Esophagus muscularis mucosa (tissue), 4 donors: ENCODE measurements at regions not wholly inside any gene's neighbourhood (a gene's known extent, or its start where the extent isn't known, plus 50 kb on each side); places are given as distances from the start of the nearest gene placed in this dataset.

Experiments used
- CTCF ChIP-seq, 3 experiments: fragments of 200-600 bp in 2 of 3; fragments of 450-650 bp in 1 of 3; sonication (generic) in 2 of 3; IDR thresholded peaks; one replicate each; pipeline ENCODE4 v1.5.1; 2017 to 2019; ENCODE audit warnings: antibody characterized with exemption in 3 of 3, mild to moderate bottlenecking in 2 of 3, moderate library complexity in 1 of 3
- EP300 ChIP-seq: sonication (generic); formaldehyde crosslinking; IDR thresholded peaks from one replicate; pipeline ENCODE4 v1.6.1; 2017; ENCODE audit warnings: antibody characterized with exemption
- POLR2A ChIP-seq: fragments of 450-650 bp; IDR thresholded peaks from one replicate; pipeline ENCODE4 v1.6.1; 2017; ENCODE audit warnings: antibody characterized with exemption, moderate library complexity, mild to moderate bottlenecking, low read depth
- POLR2AphosphoS5 ChIP-seq, 2 donors: sonication (generic); formaldehyde crosslinking; IDR thresholded peaks; one replicate each; pipeline ENCODE4 v1.6.1; 2017; ENCODE audit warnings: antibody characterized with exemption in 2 of 2

- TF ChIP-seq POLR2A (no peak), CTCF (IDR thresholded peaks at IDR 0.05) (no peak), EP300 (no peak), POLR2AphosphoS5 (IDR thresholded peaks at IDR 0.05) (no peak)
These were observed 58.5 kb upstream of the UBE3C start for GRCh38 chr7:157080111-157080730.
